ENCODE measurements at regions not wholly inside any gene's neighbourhood (a gene's known extent, or its start where the extent isn't known, plus 50 kb on each side); places are given as distances from the start of the nearest gene placed in this dataset.

- peak; percentile 66 for TF ChIP-seq POLR2AphosphoS5 (IDR thresholded peaks at IDR 0.05)
- TF ChIP-seq, protein P1, sequence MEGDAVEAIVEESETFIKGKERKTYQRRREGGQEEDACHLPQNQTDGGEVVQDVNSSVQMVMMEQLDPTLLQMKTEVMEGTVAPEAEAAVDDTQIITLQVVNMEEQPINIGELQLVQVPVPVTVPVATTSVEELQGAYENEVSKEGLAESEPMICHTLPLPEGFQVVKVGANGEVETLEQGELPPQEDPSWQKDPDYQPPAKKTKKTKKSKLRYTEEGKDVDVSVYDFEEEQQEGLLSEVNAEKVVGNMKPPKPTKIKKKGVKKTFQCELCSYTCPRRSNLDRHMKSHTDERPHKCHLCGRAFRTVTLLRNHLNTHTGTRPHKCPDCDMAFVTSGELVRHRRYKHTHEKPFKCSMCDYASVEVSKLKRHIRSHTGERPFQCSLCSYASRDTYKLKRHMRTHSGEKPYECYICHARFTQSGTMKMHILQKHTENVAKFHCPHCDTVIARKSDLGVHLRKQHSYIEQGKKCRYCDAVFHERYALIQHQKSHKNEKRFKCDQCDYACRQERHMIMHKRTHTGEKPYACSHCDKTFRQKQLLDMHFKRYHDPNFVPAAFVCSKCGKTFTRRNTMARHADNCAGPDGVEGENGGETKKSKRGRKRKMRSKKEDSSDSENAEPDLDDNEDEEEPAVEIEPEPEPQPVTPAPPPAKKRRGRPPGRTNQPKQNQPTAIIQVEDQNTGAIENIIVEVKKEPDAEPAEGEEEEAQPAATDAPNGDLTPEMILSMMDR (IDR thresholded peaks at IDR 0.05): peak in 2 of 4 experiments; percentile 15 to 58
Observed at GRCh38 chr19:32104153-32104849, 241.1 kb upstream of the ZNF507 start.
